OCI-LY7 (cell line): ENCODE measurements at regions not wholly inside any gene's neighbourhood (a gene's known extent, or its start where the extent isn't known, plus 50 kb on each side); places are given as distances from the start of the nearest gene placed in this dataset.

Experiments used
- BruUV-seq: library from RNA; stranded (reverse); fragments of 400-500 nt; replicated peaks from 2 replicates; lab custom pipeline; 2021; lab: Mats Ljungman, UMichigan
- CTCF ChIA-PET: fragments of 300-600 bp; sonication (Branson Sonifier 250); formaldehyde crosslinking; loops from one replicate; lab custom pipeline; 2022; ENCODE audit warnings: antibody characterized with exemption; ENCODE audit not compliant: unreplicated experiment; lab: Charles Lee
- POLR2A ChIA-PET: fragments of 300-600 bp; sonication (Branson Sonifier 250); formaldehyde crosslinking; loops from one replicate; lab custom pipeline; 2022; ENCODE audit warnings: antibody characterized with exemption; lab: Charles Lee
- DNase-seq: peaks from one replicate; pipeline ENCODE4 v3.0.0-alpha.2; 2015; ENCODE audit warnings: low spot score
- H2AFZ ChIP-seq: fragments of 200-600 bp; sonication (generic), shearing (Covaris generic); 2 replicates; pipeline ENCODE4 v1.6.1; 2014; ENCODE audit warnings: mild to moderate bottlenecking, antibody characterized with exemption, low read length, moderate library complexity
- H3K27ac ChIP-seq: fragments of 200-600 bp; sonication (generic); 2 replicates; pipeline ENCODE4 v1.5.1; 2014; ENCODE audit warnings: mixed run types, low read depth, mild to moderate bottlenecking, moderate library complexity, low read length, inconsistent platforms; ENCODE audit not compliant: poor library complexity, severe bottlenecking
- H3K36me3 ChIP-seq: fragments of 200-600 bp; sonication (generic); 2 replicates; pipeline ENCODE4 v1.6.1; 2014; ENCODE audit warnings: mild to moderate bottlenecking, antibody characterized with exemption, low read length, moderate library complexity, mixed read lengths; ENCODE audit not compliant: insufficient read depth
- H3K4me1 ChIP-seq: fragments of 200-600 bp; sonication (generic); 2 replicates; pipeline ENCODE4 v1.5.1; 2014; ENCODE audit warnings: mild to moderate bottlenecking, low read length; ENCODE audit not compliant: insufficient read depth, poor library complexity, severe bottlenecking
- H3K4me2 ChIP-seq: fragments of 200-600 bp; sonication (generic); 2 replicates; pipeline ENCODE4 v1.6.1; 2014; ENCODE audit warnings: mild to moderate bottlenecking, low read length
- H3K4me3 ChIP-seq: fragments of 200-600 bp; sonication (generic); 2 replicates; pipeline ENCODE4 v1.5.1; 2014; ENCODE audit warnings: mild to moderate bottlenecking, low read depth, low read length; ENCODE audit not compliant: poor library complexity, severe bottlenecking
- H3K79me2 ChIP-seq: fragments of 200-600 bp; sonication (generic); 2 replicates; pipeline ENCODE4 v1.6.1; 2016; ENCODE audit warnings: low read depth, mild to moderate bottlenecking, low read length, moderate library complexity, mixed read lengths; ENCODE audit not compliant: insufficient read depth
- H3K9me2 ChIP-seq: fragments of 200-600 bp; sonication (generic); 2 replicates; pipeline ENCODE4 v1.6.1; 2016; ENCODE audit warnings: mild to moderate bottlenecking, low read length, mixed read lengths; ENCODE audit not compliant: insufficient read depth
- H3K9me3 ChIP-seq: fragments of 200-600 bp; sonication (generic); 2 replicates; pipeline ENCODE4 v1.6.1; 2014; ENCODE audit warnings: mild to moderate bottlenecking, mixed run types, low read length, mixed read lengths
- H4K20me1 ChIP-seq: fragments of 200-600 bp; sonication (generic); 2 replicates; pipeline ENCODE4 v1.6.1; 2014; ENCODE audit warnings: mild to moderate bottlenecking, antibody characterized with exemption, low read length, moderate library complexity, mixed read lengths; ENCODE audit not compliant: insufficient read depth
- CTCF ChIP-seq: fragments of 200-600 bp; sonication (generic); conservative IDR thresholded peaks from 2 replicates; pipeline ENCODE4 v1.5.1; 2014; ENCODE audit warnings: mild to moderate bottlenecking, antibody characterized with exemption, low read length, moderate library complexity, mixed read lengths
- EZH2phosphoT487 ChIP-seq: fragments of 200-600 bp; sonication (generic); IDR thresholded peaks from 2 replicates; pipeline ENCODE4 v1.6.1; 2018; ENCODE audit warnings: low read depth, borderline replicate concordance, mild to moderate bottlenecking, mixed run types, antibody characterized with exemption, low read length, moderate library complexity, mixed read lengths
- intact Hi-C: fragments of 100-400 bp; cut with micrococcal nuclease; formaldehyde crosslinking; loops from one replicate; pipeline ENCODE4 v1.10.0; 2022; ENCODE audit not compliant: unreplicated experiment

- CTCF ChIA-PET, result no interaction called here
- no peaks in the 10 kb centered on the region for H3K9me3 ChIP-seq
Measured at GRCh38 chr18:25832001-25832604, 258.3 kb downstream of the SS18 start.

GRCh38 chr18:25831301-25831701 lies 259.1 kb downstream of the SS18 start:
- TF ChIP-seq CTCF (no peak), EZH2phosphoT487 (no peak)
- no peaks in the 10 kb centered on the region for H3K79me2 ChIP-seq
- intact Hi-C loops, result loop anchor here (5.0 to 10.0 kb wide), 2 partner anchors 376 to 954 kb away; no protein-coding TSS in a partner anchor
- no peaks in the 10 kb centered on the region for H3K9me2 ChIP-seq
- H3K4me3 ChIP-seq, result no peak overlapping the region
- peaks cover 19% of the 10 kb centered on the region for H3K4me1 ChIP-seq
- no peaks in the 10 kb centered on the region for H3K9me3 ChIP-seq
- H4K20me1 ChIP-seq, result no peaks in the 10 kb centered on the region
- POLR2A ChIA-PET, result interaction anchor here (0.7 kb wide), 2 partner anchors 500 to 663 kb away, joined by 3 read pairs; no protein-coding TSS in a partner anchor
- H2AFZ ChIP-seq, result no peak overlapping the region
- DNase-seq, result no peak
- H3K27ac ChIP-seq, result no peak overlapping the region
- BruUV-seq, result no TSS peak
- no peak overlapping the region for H3K4me2 ChIP-seq
- H3K36me3 ChIP-seq, result no peaks in the 10 kb centered on the region
- CTCF ChIA-PET, result interaction anchor here (0.6 kb wide), 1 partner anchor 24 kb away, joined by 4 read pairs; no protein-coding TSS in a partner anchor

More at GRCh38 chr18:25832001-25832604, 258.3 kb downstream of the SS18 start:
- POLR2A ChIA-PET, result interaction anchor here (0.6 to 0.7 kb wide), 2 partner anchors 52 to 501 kb away, joined by 3 read pairs; no protein-coding TSS in a partner anchor
- Histone ChIP-seq H3K4me1 (peaks cover 20% of the 10 kb centered on the region), H3K4me3 (no peak overlapping the region), H3K4me2 (no peak overlapping the region), H3K36me3 (no peaks in the 10 kb centered on the region), H4K20me1 (no peaks in the 10 kb centered on the region), H3K27ac (no peak overlapping the region), H2AFZ (no peak overlapping the region), H3K79me2 (no peaks in the 10 kb centered on the region), H3K9me2 (no peaks in the 10 kb centered on the region)
- DNase-seq, result peak; percentile 55
- BruUV-seq, result no TSS peak
- TF ChIP-seq EZH2phosphoT487, result no peak
- TF ChIP-seq CTCF, result peak; percentile 97
- intact Hi-C loops, result loop anchor here (5.0 to 10.0 kb wide), 2 partner anchors 377 to 955 kb away; no protein-coding TSS in a partner anchor

DNA sequence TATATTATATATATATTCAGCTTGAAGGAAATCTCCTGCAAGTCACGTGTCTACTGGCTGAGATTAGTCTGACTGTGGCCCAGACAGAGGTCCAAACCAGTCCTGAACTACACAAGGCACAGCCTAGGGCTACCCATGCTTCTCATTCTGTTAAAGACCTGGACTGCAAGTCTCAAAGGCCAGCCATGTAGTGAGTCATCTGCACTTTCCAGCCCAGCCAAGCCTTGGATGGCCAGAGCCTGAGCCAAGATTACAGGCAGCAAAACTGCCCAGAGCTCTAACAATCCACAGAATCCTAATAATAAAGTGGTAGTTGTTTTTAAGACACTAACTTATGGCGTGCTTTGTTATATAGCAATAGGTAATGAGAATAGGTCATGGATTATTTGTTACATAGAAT lies 259.6 kb downstream of the SS18 start:
- Histone ChIP-seq H3K36me3 (no peaks in the 10 kb centered on the region), H3K9me3 (no peaks in the 10 kb centered on the region), H2AFZ (no peak overlapping the region), H3K9me2 (no peaks in the 10 kb centered on the region), H4K20me1 (no peaks in the 10 kb centered on the region), H3K4me2 (no peak overlapping the region), H3K27ac (no peak overlapping the region), H3K79me2 (no peaks in the 10 kb centered on the region), H3K4me1 (peaks cover 19% of the 10 kb centered on the region), H3K4me3 (no peak overlapping the region)
- DNase-seq, result no peak
- ChIA-PET CTCF (interaction anchor here (0.6 kb wide), 1 partner anchor 25 kb away, joined by 4 read pairs; no protein-coding TSS in a partner anchor), POLR2A (no interaction called here)
- no TSS peak for BruUV-seq
- TF ChIP-seq CTCF (no peak), EZH2phosphoT487 (no peak)
- intact Hi-C loops, result loop anchor here (5.0 to 10.0 kb wide), 2 partner anchors 376 to 953 kb away; no protein-coding TSS in a partner anchor
